Stimulated activated CD4-positive, alpha-beta T cell treated with anti-CD3 and anti-CD28 coated beads, TNF-alpha, amount 100 ng/mL, for 48 hours (primary cell): ENCODE measurements at regions not wholly inside any gene's neighbourhood (a gene's known extent, or its start where the extent isn't known, plus 50 kb on each side); places are given as distances from the start of the nearest gene placed in this dataset.

Experiments used
- DNase-seq, 3 donors: peaks; one replicate each; pipeline ENCODE4 v3.0.0-alpha.2; 2020; ENCODE audit warnings: low read depth in 3 of 3

GRCh38 chr1:213724640-213725536, 262.9 kb upstream of the PROX1 start:
- no peak for DNase-seq

GRCh38 chr1:213727853-213728592, 259.8 kb upstream of the PROX1 start:
- DNase-seq: no peak

GRCh38 chr1:213728593-213729536, 258.9 kb upstream of the PROX1 start:
- DNase-seq: no peak

- DNase-seq: no peak
Measured at GRCh38 chr1:213733705-213734104, 254.1 kb upstream of the PROX1 start.

GRCh38 chr1:213737398-213738035, 250.3 kb upstream of the PROX1 start:
- DNase-seq: no peak

GRCh38 chr1:213738658-213739057, 249.1 kb upstream of the PROX1 start:
- no peak for DNase-seq

GRCh38 chr1:213742992-213743391, 244.8 kb upstream of the PROX1 start:
- DNase-seq: no peak

GRCh38 chr1:213744780-213745179, 243.0 kb upstream of the PROX1 start:
- DNase-seq: no peak

- no peak for DNase-seq
Measured at GRCh38 chr1:213745451-213745850, 242.3 kb upstream of the PROX1 start.

- no peak for DNase-seq
Measured at GRCh38 chr1:213749558-213749957, 238.2 kb upstream of the PROX1 start.

- no peak for DNase-seq
Measured at GRCh38 chr1:213750231-213751063, 237.3 kb upstream of the PROX1 start.

GRCh38 chr1:213751064-213751397, 236.7 kb upstream of the PROX1 start:
- no peak for DNase-seq

GRCh38 chr1:213759359-213760181, 228.2 kb upstream of the PROX1 start:
- DNase-seq: no peak

GRCh38 chr1:213761845-213762407, 225.8 kb upstream of the PROX1 start:
- peak in 2 of 3 donors; percentile 13 to 25 for DNase-seq

GRCh38 chr1:213767683-213768082, 220.1 kb upstream of the PROX1 start:
- no peak for DNase-seq

GRCh38 chr1:213772128-213773063, 215.4 kb upstream of the PROX1 start:
- no peak for DNase-seq

- DNase-seq: no peak
Measured at GRCh38 chr1:213773975-213774374, 213.8 kb upstream of the PROX1 start.

- no peak for DNase-seq
Measured at GRCh38 chr1:213776969-213777368, 210.8 kb upstream of the PROX1 start.
